ENCODE measurements at regions not wholly inside any gene's neighbourhood (a gene's known extent, or its start where the extent isn't known, plus 50 kb on each side); places are given as distances from the start of the nearest gene placed in this dataset.

DNA sequence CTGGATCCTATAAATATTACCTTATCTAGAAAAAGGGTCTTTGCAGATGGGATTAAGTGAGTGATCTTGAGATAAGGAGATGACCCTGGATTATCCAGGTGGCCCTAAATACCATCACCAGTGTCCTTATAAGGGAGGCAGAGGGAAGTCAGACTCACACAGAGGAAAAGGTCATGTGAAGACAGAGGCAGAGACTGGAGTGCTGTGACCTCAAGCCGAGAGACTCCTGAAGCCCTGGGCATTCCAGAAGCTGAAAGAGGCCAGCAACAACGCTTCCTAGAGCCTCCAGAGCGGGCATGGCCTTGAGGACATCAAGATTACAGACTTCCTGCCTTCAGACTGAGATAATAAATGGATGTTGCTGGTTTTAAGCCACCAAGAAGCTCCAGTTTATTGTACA lies 118.8 kb downstream of the ATPSCKMT start:
- H3K36me3 ChIP-seq (ENCODE audit: control insufficient read depth in 1 of 2, insufficient read depth in 2 of 2, low read length in 2 of 2), result no peaks in the 10 kb centered on the region
- no peak overlapping the region for H2AFZ ChIP-seq (ENCODE audit: low read depth, low read length, poor library complexity, severe bottlenecking)
- no peak overlapping the region for H3K4me3 ChIP-seq (replicated peaks in 1 of 2; ENCODE audit: low read depth in 1 of 2, low read length in 2 of 2)
- TF ChIP-seq EZH2 (IDR thresholded peaks at IDR 0.05) (no peak), EZH2phosphoT487 (IDR thresholded peaks at IDR 0.05; ENCODE audit: borderline replicate concordance) (no peak), SIN3A (IDR thresholded peaks at IDR 0.05; ENCODE audit: low read depth) (no peak), POLR2A (IDR thresholded peaks at IDR 0.05; ENCODE audit: borderline replicate concordance, extremely low read depth, insufficient read depth, insufficient read length) (no peak), SRF (IDR thresholded peaks at IDR 0.05; ENCODE audit: low read depth) (no peak), TCF7L2 (IDR thresholded peaks at IDR 0.05; ENCODE audit: borderline replicate concordance, extremely low read depth, insufficient read depth, insufficient read length) (no peak), CBX3 (IDR thresholded peaks at IDR 0.05; ENCODE audit: low read depth) (no peak), EGR1 (IDR thresholded peaks at IDR 0.05; ENCODE audit: low read depth) (no peak), JUND (IDR thresholded peaks at IDR 0.05) (no peak)
- TF ChIP-seq, protein P1, sequence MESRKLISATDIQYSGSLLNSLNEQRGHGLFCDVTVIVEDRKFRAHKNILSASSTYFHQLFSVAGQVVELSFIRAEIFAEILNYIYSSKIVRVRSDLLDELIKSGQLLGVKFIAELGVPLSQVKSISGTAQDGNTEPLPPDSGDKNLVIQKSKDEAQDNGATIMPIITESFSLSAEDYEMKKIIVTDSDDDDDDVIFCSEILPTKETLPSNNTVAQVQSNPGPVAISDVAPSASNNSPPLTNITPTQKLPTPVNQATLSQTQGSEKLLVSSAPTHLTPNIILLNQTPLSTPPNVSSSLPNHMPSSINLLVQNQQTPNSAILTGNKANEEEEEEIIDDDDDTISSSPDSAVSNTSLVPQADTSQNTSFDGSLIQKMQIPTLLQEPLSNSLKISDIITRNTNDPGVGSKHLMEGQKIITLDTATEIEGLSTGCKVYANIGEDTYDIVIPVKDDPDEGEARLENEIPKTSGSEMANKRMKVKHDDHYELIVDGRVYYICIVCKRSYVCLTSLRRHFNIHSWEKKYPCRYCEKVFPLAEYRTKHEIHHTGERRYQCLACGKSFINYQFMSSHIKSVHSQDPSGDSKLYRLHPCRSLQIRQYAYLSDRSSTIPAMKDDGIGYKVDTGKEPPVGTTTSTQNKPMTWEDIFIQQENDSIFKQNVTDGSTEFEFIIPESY (IDR thresholded peaks at IDR 0.05; ENCODE audit: extremely low read depth, insufficient replicate concordance, low read length), result no peak
- TF ChIP-seq, protein P2, sequence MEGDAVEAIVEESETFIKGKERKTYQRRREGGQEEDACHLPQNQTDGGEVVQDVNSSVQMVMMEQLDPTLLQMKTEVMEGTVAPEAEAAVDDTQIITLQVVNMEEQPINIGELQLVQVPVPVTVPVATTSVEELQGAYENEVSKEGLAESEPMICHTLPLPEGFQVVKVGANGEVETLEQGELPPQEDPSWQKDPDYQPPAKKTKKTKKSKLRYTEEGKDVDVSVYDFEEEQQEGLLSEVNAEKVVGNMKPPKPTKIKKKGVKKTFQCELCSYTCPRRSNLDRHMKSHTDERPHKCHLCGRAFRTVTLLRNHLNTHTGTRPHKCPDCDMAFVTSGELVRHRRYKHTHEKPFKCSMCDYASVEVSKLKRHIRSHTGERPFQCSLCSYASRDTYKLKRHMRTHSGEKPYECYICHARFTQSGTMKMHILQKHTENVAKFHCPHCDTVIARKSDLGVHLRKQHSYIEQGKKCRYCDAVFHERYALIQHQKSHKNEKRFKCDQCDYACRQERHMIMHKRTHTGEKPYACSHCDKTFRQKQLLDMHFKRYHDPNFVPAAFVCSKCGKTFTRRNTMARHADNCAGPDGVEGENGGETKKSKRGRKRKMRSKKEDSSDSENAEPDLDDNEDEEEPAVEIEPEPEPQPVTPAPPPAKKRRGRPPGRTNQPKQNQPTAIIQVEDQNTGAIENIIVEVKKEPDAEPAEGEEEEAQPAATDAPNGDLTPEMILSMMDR (IDR thresholded peaks at IDR 0.05 in 2 of 3, conservative IDR thresholded peaks at IDR 0.05 in 1 of 3; ENCODE audit: borderline replicate concordance in 1 of 3, insufficient read depth in 1 of 3, low read depth in 2 of 3, low read length in 2 of 3), result no peak
- TF ChIP-seq, protein P3, sequence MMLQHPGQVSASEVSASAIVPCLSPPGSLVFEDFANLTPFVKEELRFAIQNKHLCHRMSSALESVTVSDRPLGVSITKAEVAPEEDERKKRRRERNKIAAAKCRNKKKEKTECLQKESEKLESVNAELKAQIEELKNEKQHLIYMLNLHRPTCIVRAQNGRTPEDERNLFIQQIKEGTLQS (IDR thresholded peaks at IDR 0.05), result no peak
- TF ChIP-seq, protein P4, sequence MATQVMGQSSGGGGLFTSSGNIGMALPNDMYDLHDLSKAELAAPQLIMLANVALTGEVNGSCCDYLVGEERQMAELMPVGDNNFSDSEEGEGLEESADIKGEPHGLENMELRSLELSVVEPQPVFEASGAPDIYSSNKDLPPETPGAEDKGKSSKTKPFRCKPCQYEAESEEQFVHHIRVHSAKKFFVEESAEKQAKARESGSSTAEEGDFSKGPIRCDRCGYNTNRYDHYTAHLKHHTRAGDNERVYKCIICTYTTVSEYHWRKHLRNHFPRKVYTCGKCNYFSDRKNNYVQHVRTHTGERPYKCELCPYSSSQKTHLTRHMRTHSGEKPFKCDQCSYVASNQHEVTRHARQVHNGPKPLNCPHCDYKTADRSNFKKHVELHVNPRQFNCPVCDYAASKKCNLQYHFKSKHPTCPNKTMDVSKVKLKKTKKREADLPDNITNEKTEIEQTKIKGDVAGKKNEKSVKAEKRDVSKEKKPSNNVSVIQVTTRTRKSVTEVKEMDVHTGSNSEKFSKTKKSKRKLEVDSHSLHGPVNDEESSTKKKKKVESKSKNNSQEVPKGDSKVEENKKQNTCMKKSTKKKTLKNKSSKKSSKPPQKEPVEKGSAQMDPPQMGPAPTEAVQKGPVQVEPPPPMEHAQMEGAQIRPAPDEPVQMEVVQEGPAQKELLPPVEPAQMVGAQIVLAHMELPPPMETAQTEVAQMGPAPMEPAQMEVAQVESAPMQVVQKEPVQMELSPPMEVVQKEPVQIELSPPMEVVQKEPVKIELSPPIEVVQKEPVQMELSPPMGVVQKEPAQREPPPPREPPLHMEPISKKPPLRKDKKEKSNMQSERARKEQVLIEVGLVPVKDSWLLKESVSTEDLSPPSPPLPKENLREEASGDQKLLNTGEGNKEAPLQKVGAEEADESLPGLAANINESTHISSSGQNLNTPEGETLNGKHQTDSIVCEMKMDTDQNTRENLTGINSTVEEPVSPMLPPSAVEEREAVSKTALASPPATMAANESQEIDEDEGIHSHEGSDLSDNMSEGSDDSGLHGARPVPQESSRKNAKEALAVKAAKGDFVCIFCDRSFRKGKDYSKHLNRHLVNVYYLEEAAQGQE (IDR thresholded peaks at IDR 0.05; ENCODE audit: low read depth), result no peak
- TF ChIP-seq, protein P5, sequence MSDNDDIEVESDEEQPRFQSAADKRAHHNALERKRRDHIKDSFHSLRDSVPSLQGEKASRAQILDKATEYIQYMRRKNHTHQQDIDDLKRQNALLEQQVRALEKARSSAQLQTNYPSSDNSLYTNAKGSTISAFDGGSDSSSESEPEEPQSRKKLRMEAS (IDR thresholded peaks at IDR 0.05), result no peak
- no peak overlapping the region for H3K27ac ChIP-seq (ENCODE audit: low read depth, low read length)
- ChIA-PET POLR2A (no interaction called here), CTCF (no interaction called here), RAD21 (ENCODE audit: low non-redundant PET in 1 of 2, low total read pairs in 2 of 2, uncharacterized antibody in 2 of 2, unreplicated experiment in 2 of 2) (no interaction called here)
- H3K27me3 ChIP-seq (ENCODE audit: insufficient read depth, low read length), result no peaks in the 10 kb centered on the region
- no peaks in the 10 kb centered on the region for H3K79me2 ChIP-seq (ENCODE audit: insufficient read depth, low read length)
- H3K9ac ChIP-seq (ENCODE audit: low read length), result no peak overlapping the region
- no peaks in the 10 kb centered on the region for H3K9me2 ChIP-seq (ENCODE audit: insufficient read depth)
- no TSS peak for BruUV-seq (replicated peaks)
- H3K9me3 ChIP-seq (ENCODE audit: control insufficient read depth in 1 of 2, insufficient read depth in 1 of 2, low read depth in 1 of 2, low read length in 2 of 2), result no peaks in the 10 kb centered on the region
- no peaks in the 10 kb centered on the region for H4K20me1 ChIP-seq (ENCODE audit: insufficient read depth)
- H3K4me1 ChIP-seq (ENCODE audit: control insufficient read depth in 1 of 2, insufficient read depth in 2 of 2, low read length in 2 of 2), result no peaks in the 10 kb centered on the region
- intact Hi-C loops (cut with micrococcal nuclease), result no loop called here
- no peak for DNase-seq (ENCODE audit: low read depth, low spot score)
- no peak overlapping the region for H3K4me2 ChIP-seq (ENCODE audit: low read length)
- no peak for ATAC-seq
